Nephron progenitor cell (in vitro differentiated cells): ENCODE measurements at regions not wholly inside any gene's neighbourhood (a gene's known extent, or its start where the extent isn't known, plus 50 kb on each side); places are given as distances from the start of the nearest gene placed in this dataset.

ENCODE experiments used
- DNase-seq: peaks from one replicate; pipeline ENCODE4 v3.0.0; 2021
- H3K27ac Mint-ChIP-seq: 2 replicates; pipeline ENCODE4 v1.8.0; 2021; ENCODE audit warnings: mild to moderate bottlenecking, moderate library complexity, mixed read lengths
- H3K27me3 Mint-ChIP-seq: 2 replicates; pipeline ENCODE4 v1.8.0; 2021; ENCODE audit warnings: mild to moderate bottlenecking, low read depth, mixed read lengths; ENCODE audit not compliant: poor library complexity
- H3K36me3 Mint-ChIP-seq: 2 replicates; pipeline ENCODE4 v1.8.0; 2021; ENCODE audit warnings: low read depth, mixed read lengths
- H3K4me1 Mint-ChIP-seq: 2 replicates; pipeline ENCODE4 v1.8.0; 2021; ENCODE audit warnings: mixed read lengths
- H3K4me3 Mint-ChIP-seq: 2 replicates; pipeline ENCODE4 v1.8.0; 2021; ENCODE audit warnings: mild to moderate bottlenecking, moderate library complexity, mixed read lengths
- H3K9me3 Mint-ChIP-seq: 2 replicates; pipeline ENCODE4 v1.8.0; 2021; ENCODE audit warnings: mild to moderate bottlenecking, moderate library complexity, mixed read lengths
- TF ChIP-seq, protein P1 (sequence below): fragments of 200-600 bp; sonication (generic); IDR thresholded peaks from 2 replicates; pipeline ENCODE4 v1.5.0; 2021; ENCODE audit warnings: antibody characterized with exemption

DNA sequence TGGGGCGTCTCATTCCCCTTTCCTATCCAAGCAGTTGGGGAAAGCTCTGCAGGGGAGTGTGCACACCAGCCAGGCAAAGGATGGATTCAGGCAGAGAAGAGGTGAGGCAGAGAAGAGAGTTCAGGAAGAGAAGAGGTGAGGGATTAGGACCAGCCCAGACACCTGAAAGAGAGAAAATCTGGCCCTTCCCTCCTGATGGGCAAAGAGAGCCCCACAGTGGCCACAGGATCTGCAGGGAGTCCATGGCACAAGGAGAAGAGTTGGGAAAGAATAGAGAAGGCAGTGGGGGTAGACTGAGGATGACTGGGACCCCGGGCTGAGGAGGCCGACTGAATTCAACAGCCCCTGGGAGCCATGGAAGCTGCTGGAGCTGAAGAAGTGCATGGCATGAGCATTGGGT, 140.4 kb upstream of the ZMIZ1 start:
- no peak overlapping the region for H3K4me3 Mint-ChIP-seq
- no peak overlapping the region for H3K27ac Mint-ChIP-seq
- peaks cover 16% of the 10 kb centered on the region for H3K27me3 Mint-ChIP-seq
- no peaks in the 10 kb centered on the region for H3K36me3 Mint-ChIP-seq
- peaks cover 67% of the 10 kb centered on the region for H3K4me1 Mint-ChIP-seq
- TF ChIP-seq, protein P1, sequence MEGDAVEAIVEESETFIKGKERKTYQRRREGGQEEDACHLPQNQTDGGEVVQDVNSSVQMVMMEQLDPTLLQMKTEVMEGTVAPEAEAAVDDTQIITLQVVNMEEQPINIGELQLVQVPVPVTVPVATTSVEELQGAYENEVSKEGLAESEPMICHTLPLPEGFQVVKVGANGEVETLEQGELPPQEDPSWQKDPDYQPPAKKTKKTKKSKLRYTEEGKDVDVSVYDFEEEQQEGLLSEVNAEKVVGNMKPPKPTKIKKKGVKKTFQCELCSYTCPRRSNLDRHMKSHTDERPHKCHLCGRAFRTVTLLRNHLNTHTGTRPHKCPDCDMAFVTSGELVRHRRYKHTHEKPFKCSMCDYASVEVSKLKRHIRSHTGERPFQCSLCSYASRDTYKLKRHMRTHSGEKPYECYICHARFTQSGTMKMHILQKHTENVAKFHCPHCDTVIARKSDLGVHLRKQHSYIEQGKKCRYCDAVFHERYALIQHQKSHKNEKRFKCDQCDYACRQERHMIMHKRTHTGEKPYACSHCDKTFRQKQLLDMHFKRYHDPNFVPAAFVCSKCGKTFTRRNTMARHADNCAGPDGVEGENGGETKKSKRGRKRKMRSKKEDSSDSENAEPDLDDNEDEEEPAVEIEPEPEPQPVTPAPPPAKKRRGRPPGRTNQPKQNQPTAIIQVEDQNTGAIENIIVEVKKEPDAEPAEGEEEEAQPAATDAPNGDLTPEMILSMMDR, result no peak
- no peaks in the 10 kb centered on the region for H3K9me3 Mint-ChIP-seq
- no peak for DNase-seq

DNA sequence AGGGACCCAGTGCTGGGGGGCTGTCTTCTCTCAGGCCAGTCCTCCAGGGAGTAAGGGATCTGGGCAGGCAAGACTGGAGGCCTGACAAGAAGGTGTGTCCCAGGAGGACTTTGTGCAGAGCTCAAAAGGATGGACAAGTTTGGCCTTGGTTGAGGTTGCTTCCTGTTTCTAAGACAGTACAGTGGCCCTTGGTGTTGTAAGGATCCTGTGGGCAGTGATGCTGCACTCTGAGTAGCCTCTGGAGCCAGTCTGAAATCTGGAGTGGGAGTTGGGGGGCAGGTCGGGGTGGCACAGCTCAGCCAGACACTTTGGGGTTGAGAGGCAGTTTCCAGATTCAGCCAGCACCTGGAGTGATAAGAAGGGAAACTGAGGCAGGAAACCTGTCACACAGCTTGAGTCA, 139.2 kb upstream of the ZMIZ1 start:
- Mint-ChIP-seq H3K9me3 (no peaks in the 10 kb centered on the region), H3K4me1 (peaks cover 64% of the 10 kb centered on the region), H3K36me3 (no peaks in the 10 kb centered on the region), H3K4me3 (no peak overlapping the region), H3K27ac (no peak overlapping the region), H3K27me3 (peaks cover 21% of the 10 kb centered on the region)
- TF ChIP-seq, protein P1, result no peak
- DNase-seq, result no peak

DNA sequence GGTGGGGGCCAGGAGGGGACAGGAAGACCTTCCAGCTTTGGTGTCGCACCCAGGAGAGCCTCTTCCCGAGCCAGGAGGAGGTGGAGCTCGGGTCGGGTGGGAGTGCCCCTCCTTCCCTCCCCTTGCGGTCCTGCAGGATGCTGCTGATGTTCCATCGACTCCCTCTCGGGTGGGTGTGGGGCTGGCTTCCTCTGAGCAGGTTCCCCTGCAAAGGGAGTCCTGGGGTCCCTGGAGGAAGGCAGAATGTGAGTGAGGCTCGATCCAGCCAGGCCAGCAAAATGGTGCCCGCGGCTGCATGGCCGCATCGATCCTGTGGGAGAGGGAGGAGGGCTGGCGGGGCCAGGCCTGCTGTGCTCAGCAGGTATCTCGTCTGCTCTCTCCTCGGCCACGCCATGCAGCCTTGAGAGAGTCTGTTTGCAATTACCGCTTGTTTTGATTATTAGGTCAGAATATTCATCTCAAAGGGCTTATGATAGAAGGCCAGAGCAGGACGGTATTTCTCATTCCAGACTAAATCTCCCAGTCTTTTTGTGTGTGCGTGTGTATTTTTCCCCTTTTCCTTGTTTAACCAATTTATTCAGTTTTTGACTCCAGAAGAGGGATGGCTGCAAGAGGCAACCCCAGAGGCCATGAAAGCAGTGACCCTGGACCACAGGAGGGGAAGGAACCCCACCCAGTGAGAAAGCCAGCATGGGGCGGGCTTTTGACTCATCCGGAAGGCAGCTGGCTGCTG, 137.3 kb upstream of the ZMIZ1 start:
- Mint-ChIP-seq H3K27me3 (peaks cover 32% of the 10 kb centered on the region), H3K9me3 (no peaks in the 10 kb centered on the region), H3K27ac (no peak overlapping the region), H3K36me3 (no peaks in the 10 kb centered on the region), H3K4me3 (no peak overlapping the region), H3K4me1 (peaks cover 64% of the 10 kb centered on the region)
- no peak for DNase-seq
- TF ChIP-seq, protein P1, result no peak

DNA sequence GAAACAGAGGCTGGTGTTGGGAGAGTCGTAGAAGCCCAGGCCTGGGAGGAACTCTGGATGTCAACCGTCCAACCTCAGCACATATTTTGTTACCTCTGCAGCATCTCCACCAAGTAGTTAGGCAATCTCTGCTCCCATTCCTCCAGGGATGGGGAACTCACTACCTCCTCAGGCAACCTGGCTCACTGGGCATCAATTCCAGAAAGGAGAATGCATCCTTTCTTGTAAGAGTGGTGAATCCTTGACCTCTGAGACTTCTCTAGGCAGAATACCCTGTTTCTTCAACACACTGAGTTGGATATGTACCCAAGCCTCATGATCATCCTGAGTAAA, 136.7 kb upstream of the ZMIZ1 start:
- Mint-ChIP-seq H3K36me3 (no peaks in the 10 kb centered on the region), H3K27ac (no peak overlapping the region), H3K4me3 (no peak overlapping the region), H3K27me3 (peaks cover 34% of the 10 kb centered on the region), H3K9me3 (no peaks in the 10 kb centered on the region), H3K4me1 (peaks cover 64% of the 10 kb centered on the region)
- DNase-seq, result no peak
- TF ChIP-seq, protein P1, result no peak

DNA sequence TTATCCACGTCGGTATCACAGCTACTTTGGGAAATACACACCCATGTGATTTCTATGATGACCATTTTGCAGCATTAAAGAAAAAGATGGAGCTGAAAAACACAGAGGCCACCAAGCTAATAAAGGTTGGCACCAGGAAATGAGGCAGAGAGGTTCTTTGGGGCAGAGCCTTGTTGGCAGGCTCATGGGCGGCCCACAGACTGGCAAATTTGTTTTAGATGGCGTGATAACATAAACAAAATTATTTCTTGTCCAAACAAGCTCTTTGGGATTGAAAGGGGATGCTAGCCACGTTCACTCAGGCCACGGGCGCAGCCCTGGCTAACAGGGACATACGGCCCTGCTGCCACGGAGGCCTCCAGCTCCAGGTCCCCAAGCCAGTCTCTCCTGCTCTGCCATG, 135.9 kb upstream of the ZMIZ1 start:
- no peak overlapping the region for H3K4me3 Mint-ChIP-seq
- no peaks in the 10 kb centered on the region for H3K9me3 Mint-ChIP-seq
- H3K36me3 Mint-ChIP-seq, result no peaks in the 10 kb centered on the region
- peaks cover 71% of the 10 kb centered on the region for H3K4me1 Mint-ChIP-seq
- TF ChIP-seq, protein P1, result no peak
- no peak overlapping the region for H3K27ac Mint-ChIP-seq
- peaks cover 42% of the 10 kb centered on the region for H3K27me3 Mint-ChIP-seq
- DNase-seq, result no peak

DNA sequence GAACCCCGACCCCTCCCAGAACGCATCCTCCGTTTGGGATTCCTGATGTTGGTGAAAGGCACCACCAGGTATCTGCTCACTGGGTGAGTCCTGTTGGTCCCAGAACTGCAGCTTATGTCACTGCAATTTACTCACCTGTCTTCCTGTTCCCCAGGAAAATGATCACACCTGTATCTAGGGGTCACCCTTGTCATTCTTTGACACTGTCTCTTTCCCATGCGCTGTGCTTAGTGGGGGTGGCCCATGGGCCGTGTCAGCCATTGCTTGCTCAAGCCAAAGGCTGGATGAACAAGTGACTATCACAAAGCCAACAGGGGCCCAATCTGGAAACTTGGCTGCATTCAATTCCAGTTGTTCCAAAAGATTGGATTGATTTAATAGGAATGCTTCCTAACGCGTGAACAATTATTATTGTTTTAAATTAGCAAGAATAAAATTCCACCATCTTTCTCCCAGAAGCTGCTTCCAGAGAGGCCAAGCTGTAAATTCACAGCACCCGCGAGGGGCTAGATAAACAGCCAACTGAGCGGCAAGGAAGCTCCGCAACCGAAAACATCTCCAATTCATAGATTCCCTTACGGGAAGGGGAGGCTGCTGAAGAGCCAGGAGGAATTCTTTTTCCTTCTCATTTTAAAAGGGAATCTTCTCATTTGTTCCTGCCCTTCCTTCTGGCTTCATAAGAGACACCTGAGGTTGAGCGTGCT, 134.8 kb upstream of the ZMIZ1 start:
- H3K4me1 Mint-ChIP-seq, result peaks cover 79% of the 10 kb centered on the region
- no peak for DNase-seq
- no peak overlapping the region for H3K27ac Mint-ChIP-seq
- no peak overlapping the region for H3K4me3 Mint-ChIP-seq
- H3K27me3 Mint-ChIP-seq, result peaks cover 42% of the 10 kb centered on the region
- H3K36me3 Mint-ChIP-seq, result no peaks in the 10 kb centered on the region
- TF ChIP-seq, protein P1, result no peak
- no peaks in the 10 kb centered on the region for H3K9me3 Mint-ChIP-seq
